ENCODE measurements at regions not wholly inside any gene's neighbourhood (a gene's known extent, or its start where the extent isn't known, plus 50 kb on each side); places are given as distances from the start of the nearest gene placed in this dataset.

DNA sequence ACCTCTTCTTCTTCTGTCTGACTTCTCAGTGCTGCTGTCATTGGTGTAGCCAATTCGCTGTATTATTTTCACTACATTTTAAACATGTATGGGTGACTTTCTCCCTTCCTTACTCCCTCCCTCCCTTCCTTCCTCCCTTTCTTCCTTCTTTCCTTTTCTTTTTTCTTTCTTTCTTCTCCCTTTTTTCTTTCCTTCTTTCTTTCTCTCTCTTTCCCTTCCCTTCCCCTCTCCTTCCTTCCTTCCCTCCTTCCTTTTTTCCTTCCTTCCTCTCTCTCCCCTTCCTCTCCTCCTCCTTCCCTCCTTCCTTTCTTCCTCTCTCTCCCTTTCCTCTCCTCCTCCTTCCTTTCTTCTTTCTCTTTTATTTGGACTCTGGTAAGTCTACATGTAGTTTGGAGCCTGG, 240.8 kb downstream of the GATA3 start (continued):
- TF ChIP-seq, protein P1, sequence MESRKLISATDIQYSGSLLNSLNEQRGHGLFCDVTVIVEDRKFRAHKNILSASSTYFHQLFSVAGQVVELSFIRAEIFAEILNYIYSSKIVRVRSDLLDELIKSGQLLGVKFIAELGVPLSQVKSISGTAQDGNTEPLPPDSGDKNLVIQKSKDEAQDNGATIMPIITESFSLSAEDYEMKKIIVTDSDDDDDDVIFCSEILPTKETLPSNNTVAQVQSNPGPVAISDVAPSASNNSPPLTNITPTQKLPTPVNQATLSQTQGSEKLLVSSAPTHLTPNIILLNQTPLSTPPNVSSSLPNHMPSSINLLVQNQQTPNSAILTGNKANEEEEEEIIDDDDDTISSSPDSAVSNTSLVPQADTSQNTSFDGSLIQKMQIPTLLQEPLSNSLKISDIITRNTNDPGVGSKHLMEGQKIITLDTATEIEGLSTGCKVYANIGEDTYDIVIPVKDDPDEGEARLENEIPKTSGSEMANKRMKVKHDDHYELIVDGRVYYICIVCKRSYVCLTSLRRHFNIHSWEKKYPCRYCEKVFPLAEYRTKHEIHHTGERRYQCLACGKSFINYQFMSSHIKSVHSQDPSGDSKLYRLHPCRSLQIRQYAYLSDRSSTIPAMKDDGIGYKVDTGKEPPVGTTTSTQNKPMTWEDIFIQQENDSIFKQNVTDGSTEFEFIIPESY (IDR thresholded peaks at IDR 0.05; ENCODE audit: extremely low read depth, insufficient replicate concordance, low read length): no peak
- TF ChIP-seq EZH2 (IDR thresholded peaks at IDR 0.05) (no peak), EZH2phosphoT487 (IDR thresholded peaks at IDR 0.05; ENCODE audit: borderline replicate concordance) (no peak), TCF7L2 (IDR thresholded peaks at IDR 0.05; ENCODE audit: borderline replicate concordance, extremely low read depth, insufficient read depth, insufficient read length) (no peak), SP1 (IDR thresholded peaks at IDR 0.05; ENCODE audit: low read depth) (no peak), SRF (IDR thresholded peaks at IDR 0.05; ENCODE audit: low read depth) (no peak), CBX3 (IDR thresholded peaks at IDR 0.05; ENCODE audit: low read depth) (no peak)
- TF ChIP-seq, protein P2, sequence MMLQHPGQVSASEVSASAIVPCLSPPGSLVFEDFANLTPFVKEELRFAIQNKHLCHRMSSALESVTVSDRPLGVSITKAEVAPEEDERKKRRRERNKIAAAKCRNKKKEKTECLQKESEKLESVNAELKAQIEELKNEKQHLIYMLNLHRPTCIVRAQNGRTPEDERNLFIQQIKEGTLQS (IDR thresholded peaks at IDR 0.05): no peak

DNA sequence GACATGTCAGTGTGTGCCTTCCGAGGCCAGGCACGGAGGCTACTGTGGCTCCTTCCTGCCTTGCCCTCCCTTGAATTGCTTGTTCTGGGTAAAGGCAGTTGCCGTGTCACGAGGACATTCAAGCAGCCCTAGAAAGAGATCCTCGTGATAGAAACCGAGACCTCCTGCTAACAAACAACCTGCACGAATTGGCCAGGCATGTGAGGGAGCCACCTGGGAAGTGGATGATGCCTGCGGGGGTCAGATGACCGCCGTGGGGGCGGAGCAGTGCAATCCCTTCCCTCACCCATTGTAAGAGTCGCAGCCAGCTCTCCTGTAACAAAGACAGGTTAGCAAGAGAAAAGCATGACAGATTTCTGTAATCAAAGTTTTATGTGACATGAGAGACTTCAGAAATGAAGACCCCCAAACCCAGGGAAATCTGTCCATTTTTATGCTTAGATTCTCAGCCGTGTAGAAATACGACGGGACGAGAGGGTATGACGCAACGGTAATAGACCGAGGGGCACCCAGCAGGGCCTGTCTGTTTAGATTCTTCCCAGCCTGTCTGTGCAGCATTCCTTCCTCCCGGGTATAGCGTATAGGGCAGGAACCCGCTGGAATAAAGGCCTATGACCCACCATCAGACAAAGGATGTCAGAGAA, 241.7 kb downstream of the GATA3 start:
- Histone ChIP-seq H4K20me1 (ENCODE audit: insufficient read depth) (no peaks in the 10 kb centered on the region), H3K4me3 (replicated peaks in 1 of 2; ENCODE audit: low read depth in 1 of 2, low read length in 2 of 2) (no peak overlapping the region), H3K27ac (ENCODE audit: low read depth, low read length) (no peak overlapping the region), H3K4me2 (ENCODE audit: low read length) (no peak overlapping the region), H3K9me2 (ENCODE audit: insufficient read depth) (no peaks in the 10 kb centered on the region), H3K9me3 (ENCODE audit: control insufficient read depth in 1 of 2, insufficient read depth in 1 of 2, low read depth in 1 of 2, low read length in 2 of 2) (no peaks in the 10 kb centered on the region), H2AFZ (ENCODE audit: low read depth, low read length, poor library complexity, severe bottlenecking) (no peak overlapping the region), H3K27me3 (ENCODE audit: insufficient read depth, low read length) (peaks cover 43% of the 10 kb centered on the region; the same call in 1 of the 2 replicates), H3K9ac (ENCODE audit: low read length) (no peak overlapping the region), H3K4me1 (ENCODE audit: control insufficient read depth in 1 of 2, insufficient read depth in 2 of 2, low read length in 2 of 2) (no peaks in the 10 kb centered on the region), H3K79me2 (ENCODE audit: insufficient read depth, low read length) (no peaks in the 10 kb centered on the region), H3K36me3 (ENCODE audit: control insufficient read depth in 1 of 2, insufficient read depth in 2 of 2, low read length in 2 of 2) (no peaks in the 10 kb centered on the region)
- intact Hi-C loops (cut with micrococcal nuclease): no loop called here
- RAD21 ChIA-PET (ENCODE audit: low non-redundant PET in 1 of 2, low total read pairs in 2 of 2, uncharacterized antibody in 2 of 2, unreplicated experiment in 2 of 2): no interaction called here
- no TSS peak for BruUV-seq (replicated peaks)
- POLR2A ChIA-PET: no interaction called here
- ATAC-seq (no peak), DNase-seq (ENCODE audit: low read depth, low spot score) (no peak)
- CTCF ChIA-PET: no interaction called here
- TF ChIP-seq, protein P3, sequence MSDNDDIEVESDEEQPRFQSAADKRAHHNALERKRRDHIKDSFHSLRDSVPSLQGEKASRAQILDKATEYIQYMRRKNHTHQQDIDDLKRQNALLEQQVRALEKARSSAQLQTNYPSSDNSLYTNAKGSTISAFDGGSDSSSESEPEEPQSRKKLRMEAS (IDR thresholded peaks at IDR 0.05): no peak
- no peak for TF ChIP-seq ZFX (IDR thresholded peaks at IDR 0.05)
- no peak for TF ChIP-seq FOSL1 (IDR thresholded peaks at IDR 0.05; ENCODE audit: low read depth)
- no peak for TF ChIP-seq EGR1 (IDR thresholded peaks at IDR 0.05; ENCODE audit: low read depth)
- TF ChIP-seq, protein P4, sequence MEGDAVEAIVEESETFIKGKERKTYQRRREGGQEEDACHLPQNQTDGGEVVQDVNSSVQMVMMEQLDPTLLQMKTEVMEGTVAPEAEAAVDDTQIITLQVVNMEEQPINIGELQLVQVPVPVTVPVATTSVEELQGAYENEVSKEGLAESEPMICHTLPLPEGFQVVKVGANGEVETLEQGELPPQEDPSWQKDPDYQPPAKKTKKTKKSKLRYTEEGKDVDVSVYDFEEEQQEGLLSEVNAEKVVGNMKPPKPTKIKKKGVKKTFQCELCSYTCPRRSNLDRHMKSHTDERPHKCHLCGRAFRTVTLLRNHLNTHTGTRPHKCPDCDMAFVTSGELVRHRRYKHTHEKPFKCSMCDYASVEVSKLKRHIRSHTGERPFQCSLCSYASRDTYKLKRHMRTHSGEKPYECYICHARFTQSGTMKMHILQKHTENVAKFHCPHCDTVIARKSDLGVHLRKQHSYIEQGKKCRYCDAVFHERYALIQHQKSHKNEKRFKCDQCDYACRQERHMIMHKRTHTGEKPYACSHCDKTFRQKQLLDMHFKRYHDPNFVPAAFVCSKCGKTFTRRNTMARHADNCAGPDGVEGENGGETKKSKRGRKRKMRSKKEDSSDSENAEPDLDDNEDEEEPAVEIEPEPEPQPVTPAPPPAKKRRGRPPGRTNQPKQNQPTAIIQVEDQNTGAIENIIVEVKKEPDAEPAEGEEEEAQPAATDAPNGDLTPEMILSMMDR (IDR thresholded peaks at IDR 0.05 in 2 of 3, conservative IDR thresholded peaks at IDR 0.05 in 1 of 3; ENCODE audit: borderline replicate concordance in 1 of 3, insufficient read depth in 1 of 3, low read depth in 2 of 3, low read length in 2 of 3): no peak
- no peak for TF ChIP-seq ZNF274 (IDR thresholded peaks at IDR 0.05; ENCODE audit: low read depth, low read length)
- no peak for TF ChIP-seq SRF (IDR thresholded peaks at IDR 0.05; ENCODE audit: low read depth)
- TF ChIP-seq SP1 (IDR thresholded peaks at IDR 0.05; ENCODE audit: low read depth): no peak
- TF ChIP-seq EZH2phosphoT487 (IDR thresholded peaks at IDR 0.05; ENCODE audit: borderline replicate concordance): no peak
- no peak for TF ChIP-seq POLR2AphosphoS5 (IDR thresholded peaks at IDR 0.05; ENCODE audit: low read depth, low read length)
- TF ChIP-seq, protein P1 (IDR thresholded peaks at IDR 0.05; ENCODE audit: extremely low read depth, insufficient replicate concordance, low read length): no peak
- TF ChIP-seq EZH2 (IDR thresholded peaks at IDR 0.05): no peak
- TF ChIP-seq YY1 (IDR thresholded peaks at IDR 0.05; ENCODE audit: extremely low read depth, insufficient replicate concordance, low read depth, low read length): no peak
- TF ChIP-seq JUND (IDR thresholded peaks at IDR 0.05): no peak
- no peak for TF ChIP-seq RAD21 (IDR thresholded peaks at IDR 0.05; ENCODE audit: low read depth)
- TF ChIP-seq SIN3A (IDR thresholded peaks at IDR 0.05; ENCODE audit: low read depth): no peak

Data from HCT116 (cell line).